ENCODE measurements at regions not wholly inside any gene's neighbourhood (a gene's known extent, or its start where the extent isn't known, plus 50 kb on each side); places are given as distances from the start of the nearest gene placed in this dataset.

- TF ChIP-seq POLR2A (IDR thresholded peaks at IDR 0.05) (no peak), POLR2AphosphoS5 (IDR thresholded peaks at IDR 0.05) (no peak), EP300 (IDR thresholded peaks at IDR 0.05) (no peak), CTCF (IDR thresholded peaks at IDR 0.05) (no peak)
- no peaks in the 10 kb centered on the region for H3K27me3 ChIP-seq
- WGBS, 2 donors = 50 to 54% methylated on average over 13 of the region's 13 CpGs
- ATAC-seq (ENCODE audit: low FRiP score in 2 of 2) (no peak), DNase-seq (no peak)
- H3K4me3 ChIP-seq = no peak overlapping the region
- H3K4me1 ChIP-seq = no peaks in the 10 kb centered on the region
- H3K27ac ChIP-seq = no peak overlapping the region
- no peaks in the 10 kb centered on the region for H3K9me3 ChIP-seq
- no peaks in the 10 kb centered on the region for H3K36me3 ChIP-seq
Measured at GRCh38 chr15:83356501-83357399, 72.3 kb upstream of the BNC1 start.

GRCh38 chr15:83358972-83359564, 74.6 kb upstream of the BNC1 start:
- DNase-seq = no peak
- TF ChIP-seq EP300 (IDR thresholded peaks at IDR 0.05) = no peak
- no peak for TF ChIP-seq POLR2A (IDR thresholded peaks at IDR 0.05)
- TF ChIP-seq CTCF (IDR thresholded peaks at IDR 0.05) = no peak
- no peak for TF ChIP-seq POLR2AphosphoS5 (IDR thresholded peaks at IDR 0.05)
- ATAC-seq (ENCODE audit: low FRiP score in 2 of 2) = no peak
- Histone ChIP-seq H3K9me3 (no peaks in the 10 kb centered on the region), H3K27ac (no peak overlapping the region), H3K4me3 (no peak overlapping the region), H3K27me3 (no peaks in the 10 kb centered on the region), H3K36me3 (no peaks in the 10 kb centered on the region), H3K4me1 (no peaks in the 10 kb centered on the region)
- 85 to 87% methylated on average over 13 of the region's 13 CpGs for WGBS, 2 donors

GRCh38 chr15:83362706-83363105, 78.2 kb upstream of the BNC1 start:
- DNase-seq = no peak
- Histone ChIP-seq H3K4me1 (peaks cover 0 to 7% (median 3%) of the 10 kb centered on the region in 4 donors), H3K9me3 (no peaks in the 10 kb centered on the region), H3K27me3 (peaks cover 0 to 6% (median 0%) of the 10 kb centered on the region in 4 donors), H3K36me3 (no peaks in the 10 kb centered on the region), H3K27ac (no peak overlapping the region), H3K4me3 (no peak overlapping the region)
- WGBS, 2 donors = 76 to 81% methylated on average over 2 of the region's 2 CpGs
- TF ChIP-seq POLR2AphosphoS5 (IDR thresholded peaks at IDR 0.05) (no peak), EP300 (IDR thresholded peaks at IDR 0.05) (no peak), POLR2A (IDR thresholded peaks at IDR 0.05) (no peak), CTCF (IDR thresholded peaks at IDR 0.05) (no peak)
- ATAC-seq (ENCODE audit: low FRiP score in 2 of 2) = no peak

GRCh38 chr15:83364501-83364900, 80.0 kb upstream of the BNC1 start:
- peaks cover 0 to 6% (median 0%) of the 10 kb centered on the region in 4 donors for H3K27me3 ChIP-seq
- DNase-seq (no peak), ATAC-seq (ENCODE audit: low FRiP score in 2 of 2) (no peak)
- H3K9me3 ChIP-seq = no peaks in the 10 kb centered on the region
- 57 to 74% methylated on average over 4 of the region's 4 CpGs for WGBS, 2 donors
- peaks cover 0 to 7% (median 3%) of the 10 kb centered on the region in 4 donors for H3K4me1 ChIP-seq
- no peak overlapping the region for H3K27ac ChIP-seq
- no peak for TF ChIP-seq POLR2A (IDR thresholded peaks at IDR 0.05)
- no peak for TF ChIP-seq CTCF (IDR thresholded peaks at IDR 0.05)
- TF ChIP-seq POLR2AphosphoS5 (IDR thresholded peaks at IDR 0.05) = no peak
- TF ChIP-seq EP300 (IDR thresholded peaks at IDR 0.05) = no peak
- H3K36me3 ChIP-seq = no peaks in the 10 kb centered on the region
- no peak overlapping the region for H3K4me3 ChIP-seq
